Astrocyte of the spinal cord (primary cell): ENCODE measurements at regions not wholly inside any gene's neighbourhood (a gene's known extent, or its start where the extent isn't known, plus 50 kb on each side); places are given as distances from the start of the nearest gene placed in this dataset.

ENCODE experiments used
- DNase-seq: peaks from one replicate; pipeline ENCODE4 v3.0.0; 2011; ENCODE audit warnings: low read depth, low spot score
- H3K4me3 ChIP-seq: 2 replicates; pipeline ENCODE4 v1.5.1; 2011; ENCODE audit warnings: low read depth, mild to moderate bottlenecking, low read length, moderate library complexity
- in situ Hi-C: cut with HindIII; loops from 2 replicates; pipeline ENCODE4 v1.10.0; 2017; ENCODE audit warnings: low sequenced_read_pairs
- TF ChIP-seq, protein P1 (sequence below): IDR thresholded peaks from 2 replicates; pipeline ENCODE4 v1.5.1; 2012; ENCODE audit warnings: low read depth, mild to moderate bottlenecking, low read length, inconsistent platforms

DNA sequence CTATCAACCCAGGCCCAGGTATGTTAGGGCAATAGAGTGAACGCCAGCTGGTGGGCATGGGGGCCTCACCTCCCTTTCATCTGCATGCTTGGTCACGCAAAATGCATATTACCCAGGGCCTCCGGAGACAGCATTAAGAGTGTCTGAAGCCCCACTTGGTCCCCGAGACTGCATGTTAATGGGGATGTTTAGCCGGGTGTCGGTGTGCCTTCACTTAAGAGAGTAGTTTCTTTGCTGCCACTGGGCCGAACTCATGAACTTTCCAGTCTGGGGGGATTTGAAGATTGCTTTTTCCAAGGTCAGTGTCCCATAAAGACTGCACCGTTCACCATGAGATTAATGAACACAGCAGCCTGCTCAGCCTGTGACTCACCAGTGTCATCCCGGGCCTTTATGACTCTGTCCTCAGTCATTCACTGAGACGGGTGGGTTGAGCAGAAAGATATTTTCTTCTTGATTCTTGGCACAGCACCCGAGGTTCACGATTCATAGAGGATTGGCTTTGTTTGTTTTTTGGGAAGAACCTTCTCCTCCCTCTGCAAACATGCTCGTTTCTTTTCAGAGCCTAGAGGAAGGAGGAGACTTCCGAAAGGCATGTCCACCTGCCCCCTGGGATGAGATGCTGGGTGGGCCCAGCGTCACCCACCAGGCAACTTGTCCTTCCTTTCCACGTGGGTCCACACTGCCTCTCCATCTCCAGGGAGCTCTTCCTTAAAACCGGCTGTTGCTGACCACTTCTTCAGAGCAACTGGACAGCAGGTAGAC lies 199.1 kb downstream of the GLI2 start:
- DNase-seq: peak; percentile 88
- TF ChIP-seq, protein P1, sequence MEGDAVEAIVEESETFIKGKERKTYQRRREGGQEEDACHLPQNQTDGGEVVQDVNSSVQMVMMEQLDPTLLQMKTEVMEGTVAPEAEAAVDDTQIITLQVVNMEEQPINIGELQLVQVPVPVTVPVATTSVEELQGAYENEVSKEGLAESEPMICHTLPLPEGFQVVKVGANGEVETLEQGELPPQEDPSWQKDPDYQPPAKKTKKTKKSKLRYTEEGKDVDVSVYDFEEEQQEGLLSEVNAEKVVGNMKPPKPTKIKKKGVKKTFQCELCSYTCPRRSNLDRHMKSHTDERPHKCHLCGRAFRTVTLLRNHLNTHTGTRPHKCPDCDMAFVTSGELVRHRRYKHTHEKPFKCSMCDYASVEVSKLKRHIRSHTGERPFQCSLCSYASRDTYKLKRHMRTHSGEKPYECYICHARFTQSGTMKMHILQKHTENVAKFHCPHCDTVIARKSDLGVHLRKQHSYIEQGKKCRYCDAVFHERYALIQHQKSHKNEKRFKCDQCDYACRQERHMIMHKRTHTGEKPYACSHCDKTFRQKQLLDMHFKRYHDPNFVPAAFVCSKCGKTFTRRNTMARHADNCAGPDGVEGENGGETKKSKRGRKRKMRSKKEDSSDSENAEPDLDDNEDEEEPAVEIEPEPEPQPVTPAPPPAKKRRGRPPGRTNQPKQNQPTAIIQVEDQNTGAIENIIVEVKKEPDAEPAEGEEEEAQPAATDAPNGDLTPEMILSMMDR: no peak
- H3K4me3 ChIP-seq: no peak overlapping the region
- in situ Hi-C loops: no loop called here

DNA sequence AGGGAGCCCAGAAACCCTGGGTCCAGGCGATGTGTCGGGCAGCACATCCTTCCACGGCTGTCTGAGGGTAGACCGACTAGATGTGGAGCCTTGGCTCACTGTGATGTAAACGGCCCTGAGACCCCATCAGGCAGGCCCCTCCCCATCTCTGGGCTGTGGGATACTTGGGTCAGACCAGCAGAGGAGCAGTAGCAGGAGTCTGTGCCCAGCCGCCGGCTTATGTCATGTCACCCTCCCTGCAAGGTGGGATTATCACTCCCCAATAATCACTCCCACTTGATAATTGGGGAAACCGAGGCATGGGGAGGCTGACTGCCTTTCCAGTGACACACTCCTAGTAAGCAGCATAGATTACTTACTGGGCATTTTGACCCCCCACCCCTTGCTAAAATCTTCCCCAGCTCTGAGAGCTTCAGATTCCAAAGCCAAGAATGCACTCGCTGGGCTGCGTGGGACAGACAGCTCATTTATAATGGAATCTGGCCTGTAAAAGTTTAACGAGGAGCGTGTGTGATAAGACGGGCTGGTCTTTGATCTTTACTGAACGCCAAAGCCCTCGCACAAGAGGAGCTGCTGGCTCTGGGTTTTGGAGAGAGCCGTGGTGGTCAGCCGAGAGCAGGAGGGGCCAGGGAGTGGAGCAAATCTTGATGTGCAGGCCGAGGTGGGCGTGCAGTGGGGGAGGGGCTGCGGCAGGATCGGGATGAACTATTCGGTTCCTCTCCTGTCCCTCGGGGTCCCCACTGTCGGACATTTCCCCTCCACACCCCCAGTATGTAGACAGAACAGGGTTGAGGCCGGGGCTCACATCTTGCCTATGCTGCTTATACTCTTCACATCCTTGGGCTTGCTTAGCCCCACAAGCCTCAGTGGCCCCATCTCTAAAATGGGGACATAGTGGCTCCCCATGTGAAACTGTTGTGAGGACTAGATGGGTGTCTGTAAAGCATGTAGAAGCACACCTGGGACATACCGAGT lies 200.0 kb downstream of the GLI2 start:
- DNase-seq: peak; percentile 58
- no peak overlapping the region for H3K4me3 ChIP-seq
- in situ Hi-C loops: no loop called here
- TF ChIP-seq, protein P1: no peak

DNA sequence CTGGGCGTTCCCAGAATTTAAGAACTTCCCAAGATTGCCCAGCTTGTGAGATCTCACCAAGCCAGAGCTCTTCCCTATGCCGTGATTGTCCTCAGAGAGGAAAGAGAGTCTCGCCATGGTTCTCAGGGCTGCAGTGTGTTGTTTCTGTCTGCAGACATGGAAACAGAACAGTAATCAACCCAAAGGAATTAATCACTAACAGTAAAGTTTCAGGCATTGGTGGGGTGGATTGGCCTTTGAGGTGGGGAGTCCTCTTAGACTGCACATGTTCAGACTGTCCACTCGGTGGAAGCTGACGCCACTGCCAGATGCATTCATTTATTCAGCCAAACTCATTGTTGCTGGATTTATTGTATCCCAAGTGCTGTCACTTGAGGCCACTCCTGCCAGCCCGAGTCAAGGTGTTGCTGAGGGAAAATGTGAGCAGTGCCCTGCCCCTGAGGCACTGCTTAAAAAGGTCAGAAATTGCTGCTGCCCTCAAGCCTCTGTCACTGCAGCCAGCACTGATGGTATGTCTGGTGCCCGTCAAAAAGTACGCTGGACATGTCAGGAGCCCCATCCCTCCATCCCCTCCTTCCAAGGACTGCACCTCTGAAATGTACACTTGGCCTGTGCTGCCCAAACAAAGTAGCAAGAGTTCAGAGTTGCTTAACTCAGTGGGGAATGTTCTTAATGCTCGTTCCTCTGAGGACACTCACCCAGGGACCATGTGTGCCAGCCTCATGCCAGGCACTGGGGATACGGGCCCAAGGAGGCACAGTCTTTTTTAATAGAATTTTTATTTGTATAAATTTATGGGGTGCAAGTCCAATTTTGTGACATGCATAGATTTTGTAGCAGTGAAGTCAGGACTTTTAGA lies 201.0 kb downstream of the GLI2 start:
- in situ Hi-C loops: no loop called here

DNA sequence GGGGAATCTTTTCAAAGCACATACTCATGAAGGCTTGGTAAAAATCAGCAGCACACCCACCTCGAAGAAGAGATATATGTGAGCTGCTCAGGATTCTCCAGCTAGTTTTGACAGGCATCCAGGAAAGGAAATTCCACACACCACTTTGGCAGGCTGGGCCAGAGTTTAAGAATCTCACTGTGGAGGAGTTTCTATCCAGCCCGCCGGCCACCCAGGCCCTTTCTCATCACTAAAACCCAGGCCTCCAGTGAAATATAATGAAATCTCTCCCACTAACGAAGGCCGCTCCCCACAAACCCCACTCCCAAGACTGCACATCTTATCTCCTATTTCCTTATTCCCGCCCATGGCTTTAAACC lies 202.0 kb downstream of the GLI2 start:
- in situ Hi-C loops: no loop called here
- TF ChIP-seq, protein P1: no peak
- no peak overlapping the region for H3K4me3 ChIP-seq
- DNase-seq: peak; percentile 72

More for the DNA sequence above, 201.0 kb downstream of the GLI2 start:
- peak; percentile 66 for DNase-seq
- no peak overlapping the region for H3K4me3 ChIP-seq
- TF ChIP-seq, protein P1: no peak

DNA sequence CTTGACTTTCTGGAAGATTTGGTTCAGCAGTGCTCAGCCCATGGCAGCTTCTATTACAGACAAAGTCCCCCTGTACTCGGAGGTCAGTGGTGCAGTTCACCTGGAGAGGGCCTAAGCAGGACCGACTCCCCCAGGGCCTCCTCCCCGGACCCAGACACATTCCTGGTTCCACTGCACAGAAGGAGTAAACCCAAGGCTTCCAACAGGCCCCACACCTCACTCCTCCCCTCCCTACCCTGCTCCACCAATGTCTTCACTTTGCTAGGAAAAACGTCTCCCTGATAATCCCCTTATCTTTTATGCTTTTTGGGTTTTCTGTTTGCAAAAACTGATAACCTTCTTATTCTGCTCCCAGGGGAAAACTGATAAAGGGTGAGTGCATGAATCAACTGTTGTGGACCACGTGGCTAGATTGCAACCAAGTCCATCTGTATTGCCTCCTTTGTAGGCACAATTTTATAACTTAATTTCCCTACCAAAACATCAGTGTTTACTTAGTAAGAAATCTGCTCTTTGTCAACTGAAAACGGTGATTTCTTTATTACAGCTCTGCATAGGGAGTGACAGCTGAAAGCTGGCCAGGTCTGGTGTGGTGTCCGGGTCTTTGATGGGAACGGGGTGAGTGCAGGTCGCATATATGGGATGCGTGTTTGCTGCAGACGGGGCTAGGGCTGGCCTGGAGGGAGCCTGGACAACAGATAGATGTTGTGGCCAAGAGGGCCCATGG lies 202.5 kb downstream of the GLI2 start:
- in situ Hi-C loops: no loop called here
- TF ChIP-seq, protein P1: no peak
- no peak overlapping the region for H3K4me3 ChIP-seq
- peak; percentile 32 for DNase-seq
